ENCODE measurements at regions not wholly inside any gene's neighbourhood (a gene's known extent, or its start where the extent isn't known, plus 50 kb on each side); places are given as distances from the start of the nearest gene placed in this dataset.

- no peak for DNase-seq
- H3K27ac ChIP-seq (replicated peaks), result no peak overlapping the region
Measured at GRCh38 chr7:122198581-122198980, 54.5 kb upstream of the AASS start.

More at GRCh38 chr7:122198581-122198980, 54.5 kb upstream of the AASS start:
- Histone ChIP-seq H3K9me3 (replicated peaks) (no peaks in the 10 kb centered on the region), H3K36me3 (no peaks in the 10 kb centered on the region), H3K4me3 (no peak overlapping the region), H3K4me1 (no peaks in the 10 kb centered on the region), H3K27me3 (ENCODE audit: low read depth) (no peaks in the 10 kb centered on the region)
- TF ChIP-seq CTCF (IDR thresholded peaks at IDR 0.05; ENCODE audit: borderline replicate concordance), result no peak
- intact Hi-C loops (cut with micrococcal nuclease), result no loop called here
